ENCODE measurements at regions not wholly inside any gene's neighbourhood (a gene's known extent, or its start where the extent isn't known, plus 50 kb on each side); places are given as distances from the start of the nearest gene placed in this dataset.

GRCh38 chr3:30320392-30320791, 286.0 kb upstream of the TGFBR2 start:
- no peak for TF ChIP-seq CTCF (conservative IDR thresholded peaks at IDR 0.05 in 1 of 2, IDR thresholded peaks at IDR 0.05 in 1 of 2; ENCODE audit: low read depth in 1 of 2, low read length in 2 of 2)
- TF ChIP-seq EZH2 (IDR thresholded peaks at IDR 0.05; ENCODE audit: low read length, missing control alignments), result no peak

Data from fibroblast of lung (primary cell).